IPS-18a (cell line): ENCODE measurements at regions not wholly inside any gene's neighbourhood (a gene's known extent, or its start where the extent isn't known, plus 50 kb on each side); places are given as distances from the start of the nearest gene placed in this dataset.

ENCODE experiments used
- H3K27ac ChIP-seq: one replicate; pipeline ENCODE4 v1.5.1; 2013; ENCODE audit warnings: low read length
- H3K27me3 ChIP-seq: one replicate; pipeline ENCODE4 v1.6.1; 2013; ENCODE audit warnings: mild to moderate bottlenecking, low read length; ENCODE audit not compliant: control insufficient read depth, insufficient read depth
- H3K36me3 ChIP-seq: one replicate; pipeline ENCODE4 v1.6.1; 2013; ENCODE audit warnings: low read depth, low read length; ENCODE audit not compliant: control insufficient read depth
- H3K4me1 ChIP-seq: one replicate; pipeline ENCODE4 v1.6.1; 2013; ENCODE audit warnings: low read depth, low read length; ENCODE audit not compliant: control insufficient read depth
- H3K4me3 ChIP-seq: one replicate; pipeline ENCODE4 v1.5.1; 2013; ENCODE audit warnings: low read length
- H3K9ac ChIP-seq: one replicate; pipeline ENCODE4 v1.6.1; 2013; ENCODE audit warnings: mild to moderate bottlenecking, low read length, moderate library complexity
- H3K9me3 ChIP-seq: one replicate; pipeline ENCODE4 v1.6.1; 2013; ENCODE audit warnings: low read depth, low read length; ENCODE audit not compliant: control insufficient read depth

DNA sequence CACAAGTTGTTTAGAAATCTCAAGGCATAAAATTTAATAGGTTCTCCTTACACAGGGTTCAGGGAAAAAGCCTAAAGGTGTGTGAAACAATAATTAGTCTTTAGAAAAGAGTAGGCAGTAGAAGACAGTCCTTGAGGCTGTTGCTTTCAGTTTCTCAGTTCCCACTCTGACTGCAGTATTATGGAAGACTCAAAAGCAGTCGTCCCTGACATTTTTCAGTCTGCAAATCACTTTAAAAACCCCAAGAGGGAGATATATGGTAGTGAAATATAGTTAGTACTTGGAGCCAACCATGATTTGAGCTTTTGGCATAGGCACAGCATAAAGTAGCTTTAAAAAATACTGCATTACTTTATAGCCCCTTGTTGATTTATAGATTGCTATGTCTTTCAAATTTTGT, 299.7 kb downstream of the OLFM3 start:
- H3K4me3 ChIP-seq = no peak overlapping the region
- no peaks in the 10 kb centered on the region for H3K27me3 ChIP-seq
- no peaks in the 10 kb centered on the region for H3K9me3 ChIP-seq
- H3K4me1 ChIP-seq = peaks cover 4% of the 10 kb centered on the region
- no peaks in the 10 kb centered on the region for H3K36me3 ChIP-seq
- no peak overlapping the region for H3K9ac ChIP-seq
- H3K27ac ChIP-seq = no peak overlapping the region

GRCh38 chr1:101698681-101699080, 298.0 kb downstream of the OLFM3 start:
- no peaks in the 10 kb centered on the region for H3K27me3 ChIP-seq
- H3K27ac ChIP-seq = no peak overlapping the region
- no peaks in the 10 kb centered on the region for H3K36me3 ChIP-seq
- H3K4me3 ChIP-seq = no peak overlapping the region
- H3K9me3 ChIP-seq = no peaks in the 10 kb centered on the region
- no peak overlapping the region for H3K9ac ChIP-seq
- peaks cover 4% of the 10 kb centered on the region for H3K4me1 ChIP-seq

DNA sequence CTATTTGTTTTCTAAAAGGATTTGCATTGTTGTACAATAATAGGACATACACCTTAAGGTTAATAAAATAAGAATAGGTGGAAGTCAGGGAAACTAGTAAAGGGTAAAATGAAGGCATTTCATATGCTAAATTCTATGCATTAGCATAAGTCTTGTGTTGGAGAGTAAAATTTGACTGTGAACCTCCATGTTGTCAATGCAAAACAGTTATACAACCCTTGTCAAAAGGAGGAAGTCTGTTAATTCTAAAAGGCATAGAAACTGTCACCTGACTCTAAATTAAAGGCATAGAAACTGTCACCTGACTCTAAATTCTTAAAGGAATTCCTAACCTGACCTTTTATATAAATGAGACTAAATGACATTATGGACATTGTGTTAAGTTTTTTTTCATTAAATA, 291.8 kb downstream of the OLFM3 start:
- no peak overlapping the region for H3K9ac ChIP-seq
- H3K27me3 ChIP-seq = no peaks in the 10 kb centered on the region
- no peaks in the 10 kb centered on the region for H3K9me3 ChIP-seq
- no peaks in the 10 kb centered on the region for H3K36me3 ChIP-seq
- no peak overlapping the region for H3K27ac ChIP-seq
- H3K4me3 ChIP-seq = no peak overlapping the region
- peaks cover 26% of the 10 kb centered on the region for H3K4me1 ChIP-seq

DNA sequence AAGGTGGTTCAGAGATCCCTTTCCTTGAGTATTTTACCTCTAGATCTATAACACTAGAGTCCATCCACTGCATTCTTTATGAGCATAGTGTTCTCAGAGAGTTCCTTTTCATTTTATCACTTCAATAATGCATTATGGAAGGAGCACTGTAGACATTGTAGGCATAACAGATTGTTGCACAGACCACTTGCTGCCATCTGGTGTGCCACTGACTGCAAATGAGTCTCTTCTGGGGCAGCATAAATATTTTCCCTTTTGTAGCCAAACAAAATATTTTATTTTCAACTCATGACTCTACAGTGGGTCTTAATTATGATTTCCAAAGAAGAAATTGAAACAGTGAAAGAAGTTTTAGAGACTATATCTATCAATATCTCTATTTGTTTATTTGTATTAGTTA, 290.4 kb downstream of the OLFM3 start:
- no peak overlapping the region for H3K4me3 ChIP-seq
- H3K9me3 ChIP-seq = no peaks in the 10 kb centered on the region

GRCh38 chr1:101709721-101710120, 287.0 kb downstream of the OLFM3 start:
- Histone ChIP-seq H3K27ac (no peak overlapping the region), H3K27me3 (peaks cover 9% of the 10 kb centered on the region), H3K36me3 (no peaks in the 10 kb centered on the region), H3K9me3 (no peaks in the 10 kb centered on the region), H3K9ac (no peak overlapping the region), H3K4me1 (peaks cover 35% of the 10 kb centered on the region), H3K4me3 (no peak overlapping the region)

More for the DNA sequence above, 290.4 kb downstream of the OLFM3 start:
- no peaks in the 10 kb centered on the region for H3K27me3 ChIP-seq
- no peaks in the 10 kb centered on the region for H3K36me3 ChIP-seq
- peaks cover 22% of the 10 kb centered on the region for H3K4me1 ChIP-seq
- H3K27ac ChIP-seq = no peak overlapping the region
- H3K9ac ChIP-seq = no peak overlapping the region

- no peak overlapping the region for H3K9ac ChIP-seq
- no peaks in the 10 kb centered on the region for H3K9me3 ChIP-seq
- H3K4me1 ChIP-seq = peaks cover 20% of the 10 kb centered on the region
- peak overlapping the region; percentile 33 for H3K4me3 ChIP-seq
- H3K36me3 ChIP-seq = no peaks in the 10 kb centered on the region
- H3K27ac ChIP-seq = no peak overlapping the region
- H3K27me3 ChIP-seq = peaks cover 15% of the 10 kb centered on the region
Observed at GRCh38 chr1:101713760-101714159, 283.0 kb downstream of the OLFM3 start.

GRCh38 chr1:101723415-101723814, 273.3 kb downstream of the OLFM3 start:
- Histone ChIP-seq H3K27me3 (no peaks in the 10 kb centered on the region), H3K36me3 (no peaks in the 10 kb centered on the region), H3K27ac (no peak overlapping the region), H3K9me3 (no peaks in the 10 kb centered on the region), H3K4me3 (no peak overlapping the region), H3K4me1 (no peaks in the 10 kb centered on the region), H3K9ac (no peak overlapping the region)

DNA sequence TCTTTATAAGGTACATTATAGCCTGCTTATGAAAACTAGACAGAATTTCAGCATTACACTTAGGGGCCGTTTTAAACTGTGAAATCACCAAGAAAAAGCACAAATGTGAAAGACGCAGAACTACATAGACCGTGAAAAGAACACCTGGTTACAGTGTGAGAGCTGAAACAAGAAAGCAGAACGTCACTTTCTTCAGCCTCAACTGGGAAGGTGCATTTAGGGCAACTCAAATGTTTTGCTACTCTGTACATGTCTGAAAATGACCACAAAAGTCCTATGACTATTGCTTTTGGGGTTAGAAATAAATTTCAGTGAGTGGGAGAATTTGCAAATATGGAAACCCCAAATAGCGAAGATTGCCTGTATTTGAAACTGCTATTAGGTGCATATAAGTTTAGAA, 268.7 kb downstream of the OLFM3 start:
- H3K36me3 ChIP-seq = no peaks in the 10 kb centered on the region
- H3K9me3 ChIP-seq = no peaks in the 10 kb centered on the region

DNA sequence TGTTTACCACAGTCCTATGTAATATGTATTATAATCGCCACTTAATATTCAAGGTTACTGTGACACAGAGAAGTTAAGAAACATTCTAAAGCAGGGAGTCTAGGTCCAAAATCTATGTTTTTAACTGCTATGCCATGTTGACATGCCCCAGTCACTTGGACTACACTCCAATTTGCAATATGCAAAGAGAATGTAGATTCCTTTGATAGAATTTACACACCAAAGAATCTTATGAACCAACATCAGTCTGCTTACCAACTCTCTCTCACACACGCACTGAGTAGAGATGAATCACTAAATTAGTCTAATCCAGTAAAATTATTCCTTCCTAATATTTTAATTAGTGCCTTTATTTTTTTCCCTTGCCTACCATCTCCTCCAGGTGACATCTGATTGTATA, 266.2 kb downstream of the OLFM3 start:
- no peak overlapping the region for H3K27ac ChIP-seq

More for the DNA sequence above, 268.7 kb downstream of the OLFM3 start:
- Histone ChIP-seq H3K4me3 (no peak overlapping the region), H3K27ac (no peak overlapping the region), H3K9ac (no peak overlapping the region), H3K4me1 (no peaks in the 10 kb centered on the region), H3K27me3 (no peaks in the 10 kb centered on the region)

DNA sequence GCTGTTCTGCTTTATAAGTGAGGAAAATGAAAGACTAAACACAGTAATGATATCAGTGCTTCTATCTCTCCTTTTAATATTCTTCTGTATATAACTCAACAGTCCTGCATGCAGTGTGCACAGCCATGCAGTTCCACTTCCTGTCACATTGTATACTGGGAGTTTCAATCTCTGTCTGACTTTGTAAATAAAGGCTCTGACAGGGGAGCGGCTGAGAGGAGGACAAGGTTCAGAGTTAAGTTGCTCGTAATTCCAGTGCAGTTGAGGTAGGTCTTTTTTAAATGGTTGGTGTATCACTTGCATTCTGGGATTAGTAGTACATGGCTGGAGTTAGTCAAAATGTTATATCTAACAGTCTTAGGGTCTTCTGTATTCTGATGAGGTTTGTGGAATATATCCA, 264.5 kb downstream of the OLFM3 start:
- Histone ChIP-seq H3K9ac (no peak overlapping the region), H3K4me1 (no peaks in the 10 kb centered on the region), H3K4me3 (no peak overlapping the region), H3K27ac (no peak overlapping the region), H3K36me3 (no peaks in the 10 kb centered on the region), H3K9me3 (no peaks in the 10 kb centered on the region), H3K27me3 (no peaks in the 10 kb centered on the region)

More for the DNA sequence above, 266.2 kb downstream of the OLFM3 start:
- H3K4me1 ChIP-seq = no peaks in the 10 kb centered on the region
- H3K36me3 ChIP-seq = no peaks in the 10 kb centered on the region
- no peaks in the 10 kb centered on the region for H3K27me3 ChIP-seq
- H3K9me3 ChIP-seq = no peaks in the 10 kb centered on the region
- H3K4me3 ChIP-seq = no peak overlapping the region
- H3K9ac ChIP-seq = no peak overlapping the region

GRCh38 chr1:101733340-101733739, 263.4 kb downstream of the OLFM3 start:
- Histone ChIP-seq H3K27ac (no peak overlapping the region), H3K9me3 (no peaks in the 10 kb centered on the region), H3K4me3 (no peak overlapping the region), H3K27me3 (no peaks in the 10 kb centered on the region), H3K4me1 (no peaks in the 10 kb centered on the region), H3K36me3 (no peaks in the 10 kb centered on the region), H3K9ac (no peak overlapping the region)

- no peaks in the 10 kb centered on the region for H3K27me3 ChIP-seq
- H3K4me1 ChIP-seq = peaks cover 20% of the 10 kb centered on the region
- no peaks in the 10 kb centered on the region for H3K36me3 ChIP-seq
- H3K9ac ChIP-seq = no peak overlapping the region
- H3K4me3 ChIP-seq = no peak overlapping the region
- no peak overlapping the region for H3K27ac ChIP-seq
- H3K9me3 ChIP-seq = no peaks in the 10 kb centered on the region
Observed at GRCh38 chr1:101738475-101738874, 258.3 kb downstream of the OLFM3 start.
